ENCODE measurements at regions not wholly inside any gene's neighbourhood (a gene's known extent, or its start where the extent isn't known, plus 50 kb on each side); places are given as distances from the start of the nearest gene placed in this dataset.

GRCh38 chr7:16347827-16348192 is 73.5 kb downstream of the CRPPA start:
- H3K4me3 Mint-ChIP-seq (ENCODE audit: low read depth) = no peak overlapping the region
- no peaks in the 10 kb centered on the region for H3K36me3 Mint-ChIP-seq (ENCODE audit: low read depth)
- no peak overlapping the region for H3K27ac Mint-ChIP-seq
- no peaks in the 10 kb centered on the region for H3K27me3 Mint-ChIP-seq (ENCODE audit: low read depth)
- no peak for DNase-seq (ENCODE audit: low spot score)
- H3K4me1 Mint-ChIP-seq (ENCODE audit: low read depth) = no peaks in the 10 kb centered on the region
- peaks cover 10% of the 10 kb centered on the region for H3K9me3 Mint-ChIP-seq
- intact Hi-C loops (cut with micrococcal nuclease) = no loop called here

DNA sequence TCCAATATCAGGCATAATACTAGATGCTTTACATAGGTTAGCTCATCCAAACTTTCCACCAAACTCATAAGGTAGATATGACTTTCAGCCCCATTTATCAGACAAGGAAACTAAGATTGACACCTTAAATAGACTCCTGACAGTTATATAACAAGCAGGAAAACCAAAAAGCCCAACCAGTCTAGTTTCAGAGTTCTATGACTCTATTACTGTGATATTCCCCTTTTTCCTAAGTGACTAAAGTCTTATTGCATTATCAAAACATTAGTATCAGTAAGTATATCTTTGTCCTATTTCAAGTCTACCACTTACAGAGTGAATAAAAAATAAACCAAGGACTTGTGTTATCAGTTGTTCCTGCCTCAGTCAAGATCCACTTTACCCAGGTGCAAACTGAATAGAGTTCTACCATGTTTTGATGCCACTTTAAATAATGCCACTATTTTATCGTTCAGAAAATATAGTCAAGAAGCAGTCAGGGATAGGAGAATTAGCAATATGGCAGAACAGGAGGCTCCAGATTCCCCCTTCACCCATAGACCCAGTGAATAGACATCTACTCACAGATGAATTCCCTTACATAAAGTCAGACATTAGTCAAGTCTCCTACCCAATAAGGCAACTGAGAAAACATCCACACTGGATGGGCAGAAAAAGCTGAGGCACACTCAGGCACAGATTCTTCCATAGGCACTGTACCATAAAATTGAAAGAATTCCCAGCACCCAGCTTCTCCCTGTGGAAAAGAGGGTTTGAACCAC is 74.1 kb downstream of the CRPPA start:
- no peak overlapping the region for H3K4me3 Mint-ChIP-seq (ENCODE audit: low read depth)
- intact Hi-C loops (cut with micrococcal nuclease) = no loop called here
- DNase-seq (ENCODE audit: low spot score) = no peak
- H3K9me3 Mint-ChIP-seq = peaks cover 10% of the 10 kb centered on the region
- no peaks in the 10 kb centered on the region for H3K27me3 Mint-ChIP-seq (ENCODE audit: low read depth)
- no peaks in the 10 kb centered on the region for H3K4me1 Mint-ChIP-seq (ENCODE audit: low read depth)
- H3K27ac Mint-ChIP-seq = no peak overlapping the region
- no peaks in the 10 kb centered on the region for H3K36me3 Mint-ChIP-seq (ENCODE audit: low read depth)

DNA sequence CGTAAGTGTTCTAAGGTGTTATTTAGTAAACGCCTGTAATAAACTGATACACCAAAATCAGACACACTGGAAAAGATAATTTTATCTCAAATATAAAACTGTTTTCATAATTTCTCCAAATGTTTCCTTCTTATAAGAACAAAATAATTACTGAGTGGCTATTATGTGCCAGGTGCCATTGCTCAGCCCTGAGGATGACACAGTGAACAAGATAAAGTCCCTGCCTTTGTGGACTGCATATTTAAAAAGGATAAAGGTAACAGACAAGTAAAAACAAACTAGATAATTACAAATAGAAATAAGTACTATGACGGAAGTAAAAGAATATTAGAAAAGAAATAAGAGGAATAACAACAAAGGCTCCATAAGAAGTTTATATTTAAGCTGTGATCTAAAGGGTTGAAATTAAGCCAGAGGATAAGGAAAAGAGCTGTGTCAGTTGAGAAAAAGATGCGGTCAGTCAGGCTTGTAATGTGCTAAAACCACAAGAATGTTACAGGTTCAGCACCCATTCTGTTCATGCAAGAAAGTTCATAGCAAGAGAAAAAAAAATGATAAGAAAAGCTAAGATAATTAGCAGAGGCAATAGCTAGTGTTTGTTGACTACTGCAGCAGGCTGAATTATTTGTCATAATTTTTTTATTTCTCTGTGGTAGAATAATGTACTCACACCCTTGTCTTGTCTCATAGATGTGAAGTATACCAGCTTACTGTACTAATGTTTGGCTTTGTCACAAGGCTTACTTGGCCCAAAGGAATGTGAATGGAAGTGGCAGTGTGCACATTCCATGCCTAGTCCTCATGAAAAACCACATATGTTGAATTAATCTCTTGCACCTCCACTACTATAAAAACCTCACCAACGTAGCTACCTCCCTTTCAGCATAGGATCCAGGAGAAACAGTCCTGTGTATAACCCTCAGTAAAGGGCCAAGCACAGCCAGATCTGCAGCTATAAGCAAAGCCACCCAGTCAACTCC is 75.1 kb downstream of the CRPPA start:
- intact Hi-C loops (cut with micrococcal nuclease) = no loop called here
- Mint-ChIP-seq H3K36me3 (ENCODE audit: low read depth) (no peaks in the 10 kb centered on the region), H3K27me3 (ENCODE audit: low read depth) (no peaks in the 10 kb centered on the region), H3K4me1 (ENCODE audit: low read depth) (no peaks in the 10 kb centered on the region), H3K9me3 (peaks cover 10% of the 10 kb centered on the region), H3K4me3 (ENCODE audit: low read depth) (no peak overlapping the region), H3K27ac (no peak overlapping the region)
- DNase-seq (ENCODE audit: low spot score) = no peak

GRCh38 chr7:16344927-16345326 is 76.4 kb downstream of the CRPPA start:
- no peak overlapping the region for H3K4me3 Mint-ChIP-seq (ENCODE audit: low read depth)
- no peak for DNase-seq (ENCODE audit: low spot score)
- no peaks in the 10 kb centered on the region for H3K4me1 Mint-ChIP-seq (ENCODE audit: low read depth)
- H3K27ac Mint-ChIP-seq = no peak overlapping the region
- H3K36me3 Mint-ChIP-seq (ENCODE audit: low read depth) = no peaks in the 10 kb centered on the region
- no peaks in the 10 kb centered on the region for H3K27me3 Mint-ChIP-seq (ENCODE audit: low read depth)
- H3K9me3 Mint-ChIP-seq = peaks cover 10% of the 10 kb centered on the region
- intact Hi-C loops (cut with micrococcal nuclease) = no loop called here

- intact Hi-C loops (cut with micrococcal nuclease) = no loop called here
- Mint-ChIP-seq H3K4me1 (ENCODE audit: low read depth) (no peaks in the 10 kb centered on the region), H3K9me3 (peaks cover 4% of the 10 kb centered on the region), H3K27me3 (ENCODE audit: low read depth) (no peaks in the 10 kb centered on the region), H3K27ac (no peak overlapping the region), H3K4me3 (ENCODE audit: low read depth) (no peak overlapping the region), H3K36me3 (ENCODE audit: low read depth) (no peaks in the 10 kb centered on the region)
- DNase-seq (ENCODE audit: low spot score) = no peak
Observed at GRCh38 chr7:16343612-16344011, 77.7 kb downstream of the CRPPA start.

DNA sequence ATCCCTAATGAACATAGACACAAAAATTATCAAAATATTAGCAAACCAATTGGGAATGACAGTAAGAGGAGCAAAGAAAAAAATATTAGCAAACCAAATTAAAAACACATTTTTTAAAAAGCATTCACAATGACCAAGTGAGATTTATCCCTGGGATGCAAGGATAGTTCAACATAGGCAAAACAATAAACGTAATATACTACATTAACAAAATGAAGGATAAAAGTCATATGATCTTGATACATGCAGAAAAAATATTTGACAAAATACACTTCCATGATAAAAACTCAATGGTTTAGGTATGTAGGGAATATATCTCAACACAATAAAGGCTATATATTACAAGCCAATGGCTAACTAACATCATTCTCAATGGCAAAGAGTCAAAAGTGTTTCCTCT is 83.3 kb downstream of the CRPPA start:
- Mint-ChIP-seq H3K36me3 (ENCODE audit: low read depth) (no peaks in the 10 kb centered on the region), H3K4me3 (ENCODE audit: low read depth) (no peak overlapping the region), H3K9me3 (peaks cover 5% of the 10 kb centered on the region), H3K27ac (no peak overlapping the region), H3K27me3 (ENCODE audit: low read depth) (no peaks in the 10 kb centered on the region), H3K4me1 (ENCODE audit: low read depth) (no peaks in the 10 kb centered on the region)
- intact Hi-C loops (cut with micrococcal nuclease) = no loop called here
- no peak for DNase-seq (ENCODE audit: low spot score)

DNA sequence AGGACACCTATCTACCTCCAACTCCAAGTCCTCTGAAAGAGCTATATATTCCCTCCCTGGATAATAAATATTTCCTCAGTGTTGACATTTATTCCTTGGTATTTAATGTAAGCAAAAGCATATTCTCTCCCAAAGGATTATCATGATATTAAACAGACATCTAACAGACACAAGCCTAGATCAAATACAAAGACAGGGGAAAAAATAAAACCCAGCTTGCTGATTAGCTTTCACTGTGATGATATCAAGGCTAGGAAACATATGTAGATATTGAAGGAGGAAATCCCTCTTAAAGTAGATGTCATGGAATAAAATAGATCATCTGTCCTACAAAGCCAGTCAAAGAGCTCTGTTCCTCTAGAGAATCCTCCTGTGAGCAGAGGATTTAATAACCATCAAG is 95.2 kb downstream of the CRPPA start:
- H3K9me3 Mint-ChIP-seq = no peaks in the 10 kb centered on the region
- no peak overlapping the region for H3K4me3 Mint-ChIP-seq (ENCODE audit: low read depth)
- H3K4me1 Mint-ChIP-seq (ENCODE audit: low read depth) = no peaks in the 10 kb centered on the region
- no peaks in the 10 kb centered on the region for H3K27me3 Mint-ChIP-seq (ENCODE audit: low read depth)
- no peaks in the 10 kb centered on the region for H3K36me3 Mint-ChIP-seq (ENCODE audit: low read depth)
- no peak for DNase-seq (ENCODE audit: low spot score)
- H3K27ac Mint-ChIP-seq = no peak overlapping the region
- intact Hi-C loops (cut with micrococcal nuclease) = no loop called here

DNA sequence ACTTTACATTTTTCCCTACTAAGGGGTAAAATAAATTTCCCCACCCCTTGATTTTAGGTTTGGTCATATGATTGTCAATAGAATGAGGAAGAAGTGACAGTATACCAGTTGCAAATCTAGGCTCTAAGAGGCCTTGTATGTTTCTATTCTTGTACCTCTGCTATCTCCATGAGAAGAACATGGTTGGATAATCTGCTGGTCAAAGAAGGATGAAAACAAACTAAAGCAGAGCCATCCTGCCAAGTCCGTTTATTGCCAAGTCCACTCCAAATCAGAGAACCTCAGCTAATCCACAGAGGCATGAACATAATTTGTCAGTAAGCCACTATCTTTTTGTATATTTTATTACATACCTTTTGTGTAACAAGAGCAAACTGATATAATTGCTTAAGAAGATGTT is 98.0 kb downstream of the CRPPA start:
- Mint-ChIP-seq H3K36me3 (ENCODE audit: low read depth) (no peaks in the 10 kb centered on the region), H3K4me1 (ENCODE audit: low read depth) (no peaks in the 10 kb centered on the region)
- DNase-seq (ENCODE audit: low spot score) = no peak

DNA sequence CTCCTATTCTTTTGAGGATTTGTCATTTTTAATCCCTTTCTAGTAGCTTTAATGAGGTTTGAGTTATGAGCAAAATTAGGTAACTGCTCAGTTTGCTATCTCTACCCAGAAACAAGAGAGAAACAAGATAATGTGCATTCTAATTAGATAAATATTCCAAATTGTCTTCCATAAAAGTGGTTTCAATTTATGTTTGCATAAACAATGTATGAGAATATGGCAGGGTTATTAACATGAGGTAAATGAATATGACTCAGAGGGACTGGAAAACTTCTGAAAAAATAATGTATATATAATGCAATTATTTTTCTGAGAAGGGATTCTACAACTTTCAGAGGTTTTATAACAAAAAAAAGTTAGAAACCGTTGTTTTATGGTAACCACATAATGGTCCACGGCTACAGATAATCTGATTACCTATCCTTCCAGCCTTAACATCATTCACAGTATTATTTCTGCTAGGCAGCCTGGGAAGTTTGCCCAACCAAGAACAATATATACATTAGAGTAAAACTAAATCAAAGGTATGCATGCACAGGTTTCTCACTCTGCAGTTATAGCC is 101.2 kb downstream of the CRPPA start:
- Mint-ChIP-seq H3K36me3 (ENCODE audit: low read depth) (no peaks in the 10 kb centered on the region), H3K9me3 (no peaks in the 10 kb centered on the region), H3K4me3 (ENCODE audit: low read depth) (no peak overlapping the region), H3K27me3 (ENCODE audit: low read depth) (no peaks in the 10 kb centered on the region), H3K27ac (no peak overlapping the region), H3K4me1 (ENCODE audit: low read depth) (no peaks in the 10 kb centered on the region)
- no peak for DNase-seq (ENCODE audit: low spot score)
- intact Hi-C loops (cut with micrococcal nuclease) = no loop called here

More for the DNA sequence above, 98.0 kb downstream of the CRPPA start:
- H3K4me3 Mint-ChIP-seq (ENCODE audit: low read depth) = no peak overlapping the region
- H3K27ac Mint-ChIP-seq = no peak overlapping the region
- intact Hi-C loops (cut with micrococcal nuclease) = no loop called here
- H3K27me3 Mint-ChIP-seq (ENCODE audit: low read depth) = no peaks in the 10 kb centered on the region
- H3K9me3 Mint-ChIP-seq = no peaks in the 10 kb centered on the region

GRCh38 chr7:16318989-16319915 is 102.1 kb downstream of the CRPPA start:
- intact Hi-C loops (cut with micrococcal nuclease) = no loop called here
- Mint-ChIP-seq H3K27me3 (ENCODE audit: low read depth) (no peaks in the 10 kb centered on the region), H3K36me3 (ENCODE audit: low read depth) (no peaks in the 10 kb centered on the region), H3K27ac (no peak overlapping the region), H3K4me1 (ENCODE audit: low read depth) (no peaks in the 10 kb centered on the region), H3K9me3 (no peaks in the 10 kb centered on the region), H3K4me3 (ENCODE audit: low read depth) (no peak overlapping the region)
- DNase-seq (ENCODE audit: low spot score) = no peak

DNA sequence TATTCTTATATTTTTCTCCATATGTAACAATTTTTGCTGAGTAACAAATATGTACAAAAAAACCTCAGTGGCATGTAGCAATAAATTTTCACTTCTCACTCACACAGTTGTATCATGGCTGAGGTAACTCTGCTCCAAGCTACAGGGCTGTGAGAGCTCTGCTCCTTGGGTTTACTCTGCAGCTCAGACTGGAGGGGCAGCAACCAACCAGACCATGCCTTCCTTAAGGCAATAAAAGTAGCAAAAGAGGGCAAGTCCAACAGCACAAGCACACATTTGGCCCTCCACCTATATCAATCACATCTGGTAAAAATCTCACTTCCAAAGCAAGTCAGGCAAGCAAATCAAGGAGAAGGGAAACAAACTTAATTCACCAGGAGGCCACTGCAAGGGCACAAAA is 102.9 kb downstream of the CRPPA start:
- Mint-ChIP-seq H3K36me3 (ENCODE audit: low read depth) (no peaks in the 10 kb centered on the region), H3K4me3 (ENCODE audit: low read depth) (no peak overlapping the region), H3K4me1 (ENCODE audit: low read depth) (no peaks in the 10 kb centered on the region), H3K27me3 (ENCODE audit: low read depth) (no peaks in the 10 kb centered on the region), H3K27ac (no peak overlapping the region), H3K9me3 (no peaks in the 10 kb centered on the region)
- intact Hi-C loops (cut with micrococcal nuclease) = no loop called here
- no peak for DNase-seq (ENCODE audit: low spot score)

DNA sequence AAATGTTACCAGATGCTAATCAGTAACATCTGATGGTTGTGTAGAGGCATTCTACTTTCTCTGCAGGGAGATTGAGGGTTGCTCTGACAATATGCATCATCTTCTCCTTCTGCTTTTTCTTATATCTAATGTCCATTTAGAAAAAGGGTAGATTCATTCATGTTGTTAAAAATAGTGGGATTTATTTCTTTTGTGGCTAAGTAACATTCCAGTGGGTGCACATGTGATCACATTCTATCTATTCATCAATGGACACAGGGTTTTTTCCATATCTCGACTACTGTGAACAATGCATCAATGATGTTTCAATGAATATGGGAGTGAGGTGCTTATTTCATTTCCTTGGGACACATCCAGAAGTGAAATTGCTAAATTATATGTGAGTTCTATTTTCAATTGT is 103.9 kb downstream of the CRPPA start:
- intact Hi-C loops (cut with micrococcal nuclease) = no loop called here
- Mint-ChIP-seq H3K27ac (no peak overlapping the region), H3K27me3 (ENCODE audit: low read depth) (no peaks in the 10 kb centered on the region), H3K36me3 (ENCODE audit: low read depth) (no peaks in the 10 kb centered on the region), H3K4me1 (ENCODE audit: low read depth) (no peaks in the 10 kb centered on the region), H3K4me3 (ENCODE audit: low read depth) (no peak overlapping the region), H3K9me3 (no peaks in the 10 kb centered on the region)
- no peak for DNase-seq (ENCODE audit: low spot score)

Data from activated T-helper 2 cell treated with anti-CD3 and anti-CD28 coated beads, Interferon-gamma antibody, Interleukin-2, Interleukin-4, amounts not matched to agents 10 μg/mL and 5 μg/mL and 100 μg/mL, durations not matched to agents 14 hours and 24 hours and 36 hours (primary cell).